Testis (tissue), 2 donors: ENCODE measurements at regions not wholly inside any gene's neighbourhood (a gene's known extent, or its start where the extent isn't known, plus 50 kb on each side); places are given as distances from the start of the nearest gene placed in this dataset.

Experiments
- DNase-seq: peaks from one replicate; pipeline ENCODE4 v3.0.0-alpha.2; 2019
- H3K27ac ChIP-seq, 2 donors: fragments of 200-600 bp; sonication (generic); one replicate each; pipeline ENCODE4 v1.5.1; 2019
- H3K27me3 ChIP-seq: fragments of 200-600 bp; sonication (generic); one replicate; pipeline ENCODE4 v1.5.1; 2019
- H3K36me3 ChIP-seq: fragments of 200-600 bp; sonication (generic); one replicate; pipeline ENCODE4 v1.5.1; 2017; ENCODE audit warnings: low read depth; ENCODE audit errors: missing control alignments
- H3K4me1 ChIP-seq: fragments of 200-600 bp; sonication (generic); one replicate; pipeline ENCODE4 v1.5.1; 2019
- H3K4me3 ChIP-seq, 2 donors: fragments of 200-600 bp; sonication (generic); one replicate each; pipeline ENCODE4 v1.5.1; 2017 to 2019
- H3K9me3 ChIP-seq: fragments of 200-600 bp; sonication (generic); one replicate; pipeline ENCODE4 v1.5.1; 2017
- CTCF ChIP-seq, 3 experiments: fragments of 450-650 bp in 2 of 3; fragments of 200-600 bp in 1 of 3; sonication (generic) in 1 of 3; IDR thresholded peaks; one replicate each; pipeline ENCODE4 v1.5.1; 2016 to 2019; ENCODE audit warnings: antibody characterized with exemption in 3 of 3, mild to moderate bottlenecking in 2 of 3, moderate library complexity in 1 of 3
- POLR2A ChIP-seq: fragments of 450-650 bp; IDR thresholded peaks from one replicate; pipeline ENCODE4 v1.6.1; 2017; ENCODE audit warnings: antibody characterized with exemption, mild to moderate bottlenecking, moderate library complexity
- WGBS, 2 donors: methylation state at CpG; one replicate each; pipeline ENCODE4 v1.1.5; 2018; 5-methylcytosine and 5-hydroxymethylcytosine counted together
- intact Hi-C: fragments of 100-400 bp; cut with DNase I; formaldehyde crosslinking; loops from one replicate; pipeline ENCODE4 v1.15.1; 2023; ENCODE audit warnings: low total_unique reads

GRCh38 chr13:31461923-31462322, 262.1 kb downstream of the B3GLCT start:
- Histone ChIP-seq H3K4me3 (no peak overlapping the region), H3K9me3 (no peaks in the 10 kb centered on the region), H3K4me1 (no peaks in the 10 kb centered on the region), H3K36me3 (no peaks in the 10 kb centered on the region), H3K27me3 (no peaks in the 10 kb centered on the region), H3K27ac (no peak overlapping the region)
- TF ChIP-seq POLR2A, result no peak
- intact Hi-C loops, result no loop called here
- 85 to 93% methylated on average over 5 of the region's 5 CpGs for WGBS, 2 donors
- DNase-seq, result no peak

GRCh38 chr13:31462766-31463165, 263.0 kb downstream of the B3GLCT start:
- intact Hi-C loops, result no loop called here
- Histone ChIP-seq H3K27ac (no peak overlapping the region), H3K4me3 (no peak overlapping the region), H3K27me3 (no peaks in the 10 kb centered on the region), H3K9me3 (no peaks in the 10 kb centered on the region), H3K36me3 (no peaks in the 10 kb centered on the region), H3K4me1 (no peaks in the 10 kb centered on the region)
- TF ChIP-seq CTCF (IDR thresholded peaks at IDR 0.05) (no peak), POLR2A (no peak)
- WGBS, 2 donors, result 83 to 85% methylated on average over 3 of the region's 3 CpGs
- DNase-seq, result no peak

GRCh38 chr13:31468114-31468902, 268.5 kb downstream of the B3GLCT start:
- TF ChIP-seq CTCF (IDR thresholded peaks at IDR 0.05) (no peak), POLR2A (no peak)
- 40 to 43% methylated on average over 12 of the region's 12 CpGs for WGBS, 2 donors
- Histone ChIP-seq H3K4me3 (no peak overlapping the region), H3K36me3 (no peaks in the 10 kb centered on the region), H3K27me3 (no peaks in the 10 kb centered on the region), H3K27ac (no peak overlapping the region), H3K4me1 (no peaks in the 10 kb centered on the region), H3K9me3 (no peaks in the 10 kb centered on the region)
- no peak for DNase-seq
- intact Hi-C loops, result no loop called here

GRCh38 chr13:31469377-31469776, 269.6 kb downstream of the B3GLCT start:
- no peak for DNase-seq
- H3K4me3 ChIP-seq, result no peak overlapping the region
- H3K9me3 ChIP-seq, result no peaks in the 10 kb centered on the region
- no peaks in the 10 kb centered on the region for H3K4me1 ChIP-seq
- H3K27ac ChIP-seq, result no peak overlapping the region
- TF ChIP-seq POLR2A (no peak), CTCF (IDR thresholded peaks at IDR 0.05) (no peak)
- no peaks in the 10 kb centered on the region for H3K36me3 ChIP-seq
- no peaks in the 10 kb centered on the region for H3K27me3 ChIP-seq
- intact Hi-C loops, result no loop called here

- Histone ChIP-seq H3K4me3 (no peak overlapping the region), H3K27ac (no peak overlapping the region), H3K9me3 (no peaks in the 10 kb centered on the region), H3K27me3 (no peaks in the 10 kb centered on the region), H3K36me3 (no peaks in the 10 kb centered on the region), H3K4me1 (no peaks in the 10 kb centered on the region)
- peak; percentile 25 for DNase-seq
- intact Hi-C loops, result no loop called here
- 31 to 40% methylated on average over 6 of the region's 6 CpGs for WGBS, 2 donors
- TF ChIP-seq POLR2A (no peak), CTCF (IDR thresholded peaks at IDR 0.05) (no peak)
Measured at GRCh38 chr13:31476266-31476665, 263.1 kb upstream of the RXFP2 start.
